Ovary (tissue), 3 donors: ENCODE measurements at regions not wholly inside any gene's neighbourhood (a gene's known extent, or its start where the extent isn't known, plus 50 kb on each side); places are given as distances from the start of the nearest gene placed in this dataset.

Source experiments
- CTCF ChIP-seq, 3 donors: fragments of 450-650 bp in 2 of 3; fragments of 200-600 bp in 1 of 3; IDR thresholded peaks; one replicate each; pipeline versions ENCODE4 v1.5.1 to v1.8.0; 2016 to 2022; ENCODE audit warnings: antibody characterized with exemption in 3 of 3, mild to moderate bottlenecking in 1 of 3
- POLR2A ChIP-seq: fragments of 450-650 bp; IDR thresholded peaks from one replicate; pipeline ENCODE4 v1.6.1; 2017; ENCODE audit warnings: antibody characterized with exemption, mild to moderate bottlenecking, moderate library complexity
- donor health status: DM: no; HTN: no; CAD: no.

- TF ChIP-seq POLR2A = no peak
- TF ChIP-seq CTCF (IDR thresholded peaks at IDR 0.05) = no peak
Measured at GRCh38 chrX:138037548-138037947, 471.6 kb downstream of the ZIC3 start.
